ENCODE measurements at regions not wholly inside any gene's neighbourhood (a gene's known extent, or its start where the extent isn't known, plus 50 kb on each side); places are given as distances from the start of the nearest gene placed in this dataset.
"Not testable (repeated sequence)": the region's sequence is repeated elsewhere in the genome, so short reads cannot be mapped to it uniquely, and the experiment has no call there.

DNA sequence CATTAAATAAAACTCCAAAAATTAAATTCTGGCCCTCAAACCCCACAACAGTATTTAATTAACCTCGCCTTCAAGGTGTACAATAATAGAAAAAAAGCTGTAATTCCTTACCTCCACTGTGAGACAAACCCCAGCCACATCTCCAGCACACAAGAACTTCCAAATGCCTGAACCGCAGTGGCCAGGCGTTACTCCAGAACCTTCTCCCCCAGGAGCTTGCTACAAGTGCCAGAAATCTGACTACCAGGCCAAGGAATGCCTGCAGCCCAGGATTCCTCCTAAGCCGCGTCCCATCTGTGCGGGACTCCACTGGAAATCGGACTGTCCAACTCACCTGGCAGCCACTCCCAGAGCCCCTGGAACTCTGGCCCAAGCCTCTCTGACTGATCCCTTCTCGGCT is 163.2 kb downstream of the ADRA2C start:
- TF ChIP-seq, protein P1, sequence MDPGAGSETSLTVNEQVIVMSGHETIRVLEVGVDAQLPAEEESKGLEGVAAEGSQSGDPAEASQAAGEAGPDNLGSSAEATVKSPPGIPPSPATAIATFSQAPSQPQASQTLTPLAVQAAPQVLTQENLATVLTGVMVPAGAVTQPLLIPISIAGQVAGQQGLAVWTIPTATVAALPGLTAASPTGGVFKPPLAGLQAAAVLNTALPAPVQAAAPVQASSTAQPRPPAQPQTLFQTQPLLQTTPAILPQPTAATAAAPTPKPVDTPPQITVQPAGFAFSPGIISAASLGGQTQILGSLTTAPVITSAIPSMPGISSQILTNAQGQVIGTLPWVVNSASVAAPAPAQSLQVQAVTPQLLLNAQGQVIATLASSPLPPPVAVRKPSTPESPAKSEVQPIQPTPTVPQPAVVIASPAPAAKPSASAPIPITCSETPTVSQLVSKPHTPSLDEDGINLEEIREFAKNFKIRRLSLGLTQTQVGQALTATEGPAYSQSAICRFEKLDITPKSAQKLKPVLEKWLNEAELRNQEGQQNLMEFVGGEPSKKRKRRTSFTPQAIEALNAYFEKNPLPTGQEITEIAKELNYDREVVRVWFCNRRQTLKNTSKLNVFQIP (CRISPR knock-in tag; IDR thresholded peaks at IDR 0.05; ENCODE audit: borderline replicate concordance, low read depth): not testable (repeated sequence)
- not testable (repeated sequence) for TF ChIP-seq ARNTL (CRISPR knock-in tag; IDR thresholded peaks at IDR 0.05; ENCODE audit: borderline replicate concordance, low read depth); SNAI2 (CRISPR knock-in tag; IDR thresholded peaks at IDR 0.05); PATZ1 (CRISPR knock-in tag; IDR thresholded peaks at IDR 0.05; ENCODE audit: borderline replicate concordance); RARB (CRISPR knock-in tag; IDR thresholded peaks at IDR 0.05)
